ENCODE measurements at regions not wholly inside any gene's neighbourhood (a gene's known extent, or its start where the extent isn't known, plus 50 kb on each side); places are given as distances from the start of the nearest gene placed in this dataset.

- peak overlapping the region; percentile 6 to 20 for H3K4me3 ChIP-seq (replicated peaks in 1 of 2; ENCODE audit: low read depth in 2 of 2, low read length in 2 of 2)
These were observed 1099.7 kb downstream of the DTWD2 start for GRCh38 chr5:117888688-117889087.

GRCh38 chr5:117881426-117882230, 1106.7 kb downstream of the DTWD2 start:
- TF ChIP-seq CTCF (IDR thresholded peaks at IDR 0.05; ENCODE audit: low read depth, low read length): no peak
- no peak for DNase-seq (ENCODE audit: low read depth in 2 of 2)
- no peak overlapping the region for H3K4me3 ChIP-seq (replicated peaks in 1 of 2; ENCODE audit: low read depth in 2 of 2, low read length in 2 of 2)

More at GRCh38 chr5:117888688-117889087, 1099.7 kb downstream of the DTWD2 start:
- no peak for TF ChIP-seq CTCF (IDR thresholded peaks at IDR 0.05; ENCODE audit: low read depth, low read length)
- DNase-seq (ENCODE audit: low read depth in 2 of 2): peak; percentile 3 to 46

- no peak for DNase-seq (ENCODE audit: low read depth in 2 of 2)
- TF ChIP-seq CTCF (IDR thresholded peaks at IDR 0.05; ENCODE audit: low read depth, low read length): no peak
- no peak overlapping the region for H3K4me3 ChIP-seq (replicated peaks in 1 of 2; ENCODE audit: low read depth in 2 of 2, low read length in 2 of 2)
These were observed 1107.4 kb downstream of the DTWD2 start for GRCh38 chr5:117880932-117881331.

- no peak overlapping the region for H3K4me3 ChIP-seq (replicated peaks in 1 of 2; ENCODE audit: low read depth in 2 of 2, low read length in 2 of 2)
- TF ChIP-seq CTCF (IDR thresholded peaks at IDR 0.05; ENCODE audit: low read depth, low read length): no peak
- no peak for DNase-seq (ENCODE audit: low read depth in 2 of 2)
These were observed 1110.6 kb downstream of the DTWD2 start for GRCh38 chr5:117877731-117878130.

GRCh38 chr5:117872798-117873368, 1115.5 kb downstream of the DTWD2 start:
- TF ChIP-seq CTCF (IDR thresholded peaks at IDR 0.05; ENCODE audit: low read depth, low read length): no peak
- no peak for DNase-seq (ENCODE audit: low read depth in 2 of 2)
- no peak overlapping the region for H3K4me3 ChIP-seq (replicated peaks in 1 of 2; ENCODE audit: low read depth in 2 of 2, low read length in 2 of 2)

- H3K4me3 ChIP-seq (replicated peaks in 1 of 2; ENCODE audit: low read depth in 2 of 2, low read length in 2 of 2): no peak overlapping the region
- no peak for DNase-seq (ENCODE audit: low read depth in 2 of 2)
- no peak for TF ChIP-seq CTCF (IDR thresholded peaks at IDR 0.05; ENCODE audit: low read depth, low read length)
These were observed 1118.8 kb downstream of the DTWD2 start for GRCh38 chr5:117869596-117869995.
